ENCODE measurements at regions not wholly inside any gene's neighbourhood (a gene's known extent, or its start where the extent isn't known, plus 50 kb on each side); places are given as distances from the start of the nearest gene placed in this dataset.

- no peak for TF ChIP-seq CTCF (conservative IDR thresholded peaks at IDR 0.05)
- no peak overlapping the region for H3K27ac ChIP-seq
Measured at GRCh38 chr13:74570046-74570445, 435.8 kb upstream of the KLF12 start.

GRCh38 chr13:74569251-74569650 lies 435.0 kb upstream of the KLF12 start:
- TF ChIP-seq CTCF (conservative IDR thresholded peaks at IDR 0.05): no peak

GRCh38 chr13:74567485-74567884 lies 433.3 kb upstream of the KLF12 start:
- TF ChIP-seq CTCF (conservative IDR thresholded peaks at IDR 0.05): no peak
- H3K27ac ChIP-seq: no peak overlapping the region

More at GRCh38 chr13:74569251-74569650, 435.0 kb upstream of the KLF12 start:
- H3K27ac ChIP-seq: no peak overlapping the region

GRCh38 chr13:74562381-74562780 lies 428.2 kb upstream of the KLF12 start:
- TF ChIP-seq CTCF (conservative IDR thresholded peaks at IDR 0.05): no peak

GRCh38 chr13:74561155-74561554 lies 427.0 kb upstream of the KLF12 start:
- no peak overlapping the region for H3K27ac ChIP-seq
- TF ChIP-seq CTCF (conservative IDR thresholded peaks at IDR 0.05): no peak

More at GRCh38 chr13:74562381-74562780, 428.2 kb upstream of the KLF12 start:
- no peak overlapping the region for H3K27ac ChIP-seq

- no peak for TF ChIP-seq CTCF (conservative IDR thresholded peaks at IDR 0.05)
- no peak overlapping the region for H3K27ac ChIP-seq
Measured at GRCh38 chr13:74560325-74560724, 426.1 kb upstream of the KLF12 start.

- no peak overlapping the region for H3K27ac ChIP-seq
- TF ChIP-seq CTCF (conservative IDR thresholded peaks at IDR 0.05): no peak
Measured at GRCh38 chr13:74557870-74558269, 423.7 kb upstream of the KLF12 start.
